ENCODE measurements at regions not wholly inside any gene's neighbourhood (a gene's known extent, or its start where the extent isn't known, plus 50 kb on each side); places are given as distances from the start of the nearest gene placed in this dataset.
"Not testable (repeated sequence)": the region's sequence is repeated elsewhere in the genome, so short reads cannot be mapped to it uniquely, and the experiment has no call there.

DNA sequence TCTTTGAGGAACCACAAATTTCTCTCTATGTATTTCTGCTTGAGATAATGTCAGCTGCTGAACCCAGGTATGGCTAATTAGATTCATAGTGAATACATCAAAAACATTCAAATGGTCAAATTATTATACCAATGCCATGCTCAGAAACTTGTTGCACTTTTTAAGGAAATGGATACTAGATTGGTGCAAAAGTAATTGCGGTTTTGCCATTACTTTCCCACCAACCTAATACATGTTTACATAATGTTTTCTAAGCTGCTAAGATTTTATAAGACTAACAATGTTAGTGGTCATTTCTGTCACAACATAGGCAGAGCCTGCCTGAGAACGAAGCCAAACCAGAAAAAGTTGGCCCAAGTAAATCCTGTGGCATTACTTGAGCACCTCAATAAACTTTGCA lies 568.2 kb upstream of the LRATD1 start:
- no peak for DNase-seq (ENCODE audit: low spot score)

DNA sequence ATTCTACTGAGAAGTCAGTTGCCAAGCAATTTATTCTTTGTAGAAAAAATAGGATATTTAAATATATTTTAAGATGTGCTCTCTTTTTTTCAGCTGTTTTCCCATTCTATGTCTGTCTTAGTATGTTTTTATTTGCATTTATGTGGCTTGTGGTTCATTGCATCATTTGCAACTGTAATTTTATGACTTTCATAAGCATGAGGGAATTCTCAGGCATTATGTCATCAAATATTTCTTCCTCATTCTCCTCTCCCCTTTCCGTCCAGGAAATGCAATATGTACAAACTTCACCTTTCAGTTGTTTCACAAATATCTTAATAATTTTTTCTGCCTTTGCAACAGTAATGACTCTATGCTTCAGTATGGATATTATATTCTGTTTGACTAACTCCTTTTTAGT lies 560.2 kb upstream of the LRATD1 start:
- no peak for DNase-seq (ENCODE audit: low spot score)

DNA sequence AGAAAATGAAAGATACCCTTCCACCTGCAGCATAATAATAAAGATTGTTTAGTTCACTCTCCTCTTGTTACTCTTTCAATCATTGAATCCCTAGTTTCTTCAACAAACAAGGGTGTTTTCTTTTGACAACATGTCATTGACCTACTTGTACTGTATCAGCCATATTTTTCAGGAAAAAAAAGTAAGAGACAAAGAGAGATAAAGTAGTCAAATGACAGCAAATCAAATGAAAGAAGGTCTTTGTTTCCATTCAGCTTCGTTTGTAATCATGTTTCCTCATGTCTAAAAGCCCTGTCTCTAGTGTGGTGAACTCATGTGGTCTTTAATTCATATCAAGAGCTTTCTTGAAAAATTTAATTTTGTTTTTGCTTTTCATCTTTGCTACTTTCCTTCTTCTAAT lies 557.8 kb upstream of the LRATD1 start:
- no peak for DNase-seq (ENCODE audit: low spot score)

DNA sequence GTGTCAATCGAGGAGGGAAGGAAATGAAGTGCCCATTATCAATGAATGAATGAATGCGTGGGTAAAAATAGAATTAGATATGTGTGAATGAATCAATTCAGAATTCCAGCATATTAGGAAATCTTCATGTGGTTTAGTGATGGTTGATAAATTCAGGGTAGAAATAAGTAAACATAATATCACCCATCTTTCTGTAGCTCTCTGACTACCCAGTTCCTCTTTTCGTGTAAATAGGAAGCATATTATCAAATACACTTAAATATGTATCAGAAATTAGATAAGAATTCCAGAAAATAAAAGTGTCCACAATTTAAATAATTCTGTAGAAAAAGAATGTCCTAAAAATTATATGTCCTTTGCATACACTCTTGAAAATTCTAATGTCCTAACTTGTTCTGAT lies 552.9 kb upstream of the LRATD1 start:
- no peak for DNase-seq (ENCODE audit: low spot score)

DNA sequence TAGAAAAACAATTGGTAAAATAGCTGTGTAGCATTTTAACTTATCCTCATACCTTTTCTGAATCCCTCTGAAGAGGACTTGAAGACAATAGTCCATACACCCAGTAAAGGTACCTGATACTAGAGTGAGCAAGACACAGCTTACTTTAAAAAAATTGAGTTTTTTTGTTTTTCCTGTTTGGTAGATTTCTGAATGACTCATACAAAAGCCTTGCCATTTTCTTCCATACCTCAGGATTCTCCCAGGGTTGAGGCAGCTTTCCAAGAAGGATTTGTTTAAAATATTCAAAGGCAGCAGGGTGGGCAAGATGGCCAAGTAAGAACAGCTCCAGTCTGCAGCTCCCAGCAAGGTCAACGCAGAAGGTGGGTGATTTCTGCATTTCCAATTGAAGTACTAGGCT lies 551.0 kb upstream of the LRATD1 start:
- DNase-seq (ENCODE audit: low spot score): no peak

DNA sequence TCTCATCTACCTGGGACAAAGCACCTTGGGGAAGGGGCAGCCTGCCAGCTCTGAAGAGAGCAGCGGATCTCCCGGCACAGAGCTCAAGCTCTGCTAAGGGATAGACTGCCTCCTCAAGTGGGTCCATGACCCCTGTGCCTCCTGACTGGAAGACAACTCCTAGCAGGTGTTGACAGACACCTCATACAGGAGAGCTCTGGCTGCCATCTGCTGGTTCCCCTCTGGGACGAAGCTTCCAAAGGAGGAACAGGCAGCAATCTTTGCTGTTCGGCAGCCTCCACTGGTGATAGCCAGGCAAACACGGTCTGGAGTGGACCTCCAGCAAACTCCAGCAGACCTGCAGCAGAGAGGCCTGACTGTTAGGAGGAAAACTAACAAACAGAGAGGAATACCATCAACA lies 549.9 kb upstream of the LRATD1 start:
- no peak for DNase-seq (ENCODE audit: low spot score)

DNA sequence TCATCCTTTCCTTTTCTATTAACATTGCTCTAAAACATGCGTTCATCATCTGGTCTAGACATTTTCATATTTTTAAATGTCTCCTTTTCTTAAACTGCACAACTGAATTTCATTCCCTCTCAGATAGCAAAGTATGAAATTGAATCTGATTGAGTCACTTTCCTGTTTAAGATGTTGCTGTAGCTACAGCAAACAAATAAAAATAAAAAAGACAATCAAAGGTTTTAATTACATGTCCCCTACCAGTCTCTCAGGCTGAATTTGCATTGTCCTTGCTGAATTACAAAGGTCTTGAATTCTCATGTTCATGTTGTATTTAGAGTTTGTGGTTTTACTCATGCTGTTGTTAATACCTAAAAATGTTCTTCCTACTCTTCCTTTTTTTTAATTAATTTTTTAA lies 537.9 kb upstream of the LRATD1 start:
- no peak for DNase-seq (ENCODE audit: low spot score)

DNA sequence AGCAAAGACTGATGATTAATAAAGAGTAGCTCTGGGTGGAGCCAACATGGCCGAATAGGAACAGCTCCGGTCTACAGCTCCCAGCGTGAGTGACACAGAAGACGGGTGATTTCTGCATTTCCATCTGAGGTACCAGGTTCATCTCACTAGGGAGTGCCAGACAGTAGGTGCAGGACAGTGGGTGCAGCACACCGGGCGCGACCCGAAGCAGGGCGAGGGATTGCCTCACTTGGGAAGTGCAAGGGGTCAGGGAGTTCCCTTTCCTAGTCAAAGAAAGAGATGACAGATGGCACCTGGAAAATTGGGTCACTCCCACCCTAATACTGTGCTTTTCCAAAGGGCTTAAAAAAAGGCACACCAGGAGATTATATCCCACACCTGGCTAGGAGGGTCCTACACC lies 533.4 kb upstream of the LRATD1 start:
- DNase-seq (ENCODE audit: low spot score): not testable (repeated sequence)

DNA sequence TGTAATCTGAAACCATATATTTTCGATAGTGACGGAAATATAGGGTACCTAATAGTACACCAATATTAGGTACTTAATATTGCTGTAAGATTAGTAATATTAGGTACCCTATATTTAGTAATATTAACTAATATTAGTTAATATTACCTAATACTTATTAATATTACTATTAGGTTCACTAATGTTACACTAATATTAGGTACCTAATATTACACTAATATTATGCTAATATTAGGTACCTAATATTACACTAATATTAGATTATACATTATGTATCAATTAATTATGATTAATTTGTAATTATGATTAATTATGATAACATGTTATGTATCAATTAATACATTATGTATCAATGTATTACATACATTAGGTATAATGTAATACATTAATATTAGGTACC lies 518.2 kb upstream of the LRATD1 start:
- DNase-seq (ENCODE audit: low spot score): no peak

DNA sequence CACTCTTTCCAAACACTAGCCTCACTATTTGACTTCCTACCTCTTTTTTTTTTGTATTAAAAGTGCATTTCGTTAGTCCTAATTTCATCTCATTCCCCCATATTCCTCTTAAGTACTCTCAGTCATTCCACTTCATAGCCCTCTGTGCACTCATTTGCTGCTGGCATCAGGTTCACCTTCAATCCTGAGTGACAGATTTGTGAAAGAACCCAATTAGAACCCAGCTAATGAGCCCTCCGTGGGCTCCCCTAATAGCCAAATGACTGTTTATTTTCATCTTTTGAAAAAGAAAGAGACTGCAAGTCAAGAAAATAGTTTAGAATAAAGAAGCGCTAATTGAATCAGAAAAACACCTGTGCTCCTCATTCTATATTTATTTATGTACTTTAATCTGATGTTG lies 512.1 kb upstream of the LRATD1 start:
- DNase-seq (ENCODE audit: low spot score): no peak

DNA sequence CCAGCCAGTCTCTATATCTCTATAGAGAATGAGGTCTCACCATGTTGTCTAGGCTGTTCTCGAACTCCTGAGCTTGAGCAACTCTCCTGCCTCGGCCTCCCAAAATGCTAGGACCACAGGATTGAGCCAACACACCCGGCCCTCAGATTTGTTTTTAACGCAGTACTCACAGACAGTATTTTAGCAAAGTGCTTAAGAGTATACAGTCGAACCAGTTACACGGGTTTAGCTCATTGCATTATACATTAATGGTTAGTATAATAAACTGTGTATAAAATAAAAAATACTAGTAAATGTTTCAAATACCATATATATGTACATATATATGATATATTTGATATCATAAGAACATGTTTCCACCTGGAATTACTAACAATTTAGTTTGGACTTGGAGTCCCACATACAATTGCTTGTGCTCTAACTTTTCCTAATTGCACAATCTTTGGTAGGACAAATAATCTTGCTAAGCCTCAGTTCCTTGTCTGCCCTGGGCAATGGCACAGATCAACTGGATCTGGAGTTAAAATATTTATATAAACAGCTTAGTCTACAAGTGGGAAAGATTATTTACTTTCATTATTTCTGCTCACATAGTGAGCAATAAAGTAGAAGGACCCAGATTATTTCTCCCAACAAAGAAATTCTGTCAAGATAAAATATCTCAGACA lies 508.9 kb upstream of the LRATD1 start:
- no peak for DNase-seq (ENCODE audit: low spot score)

DNA sequence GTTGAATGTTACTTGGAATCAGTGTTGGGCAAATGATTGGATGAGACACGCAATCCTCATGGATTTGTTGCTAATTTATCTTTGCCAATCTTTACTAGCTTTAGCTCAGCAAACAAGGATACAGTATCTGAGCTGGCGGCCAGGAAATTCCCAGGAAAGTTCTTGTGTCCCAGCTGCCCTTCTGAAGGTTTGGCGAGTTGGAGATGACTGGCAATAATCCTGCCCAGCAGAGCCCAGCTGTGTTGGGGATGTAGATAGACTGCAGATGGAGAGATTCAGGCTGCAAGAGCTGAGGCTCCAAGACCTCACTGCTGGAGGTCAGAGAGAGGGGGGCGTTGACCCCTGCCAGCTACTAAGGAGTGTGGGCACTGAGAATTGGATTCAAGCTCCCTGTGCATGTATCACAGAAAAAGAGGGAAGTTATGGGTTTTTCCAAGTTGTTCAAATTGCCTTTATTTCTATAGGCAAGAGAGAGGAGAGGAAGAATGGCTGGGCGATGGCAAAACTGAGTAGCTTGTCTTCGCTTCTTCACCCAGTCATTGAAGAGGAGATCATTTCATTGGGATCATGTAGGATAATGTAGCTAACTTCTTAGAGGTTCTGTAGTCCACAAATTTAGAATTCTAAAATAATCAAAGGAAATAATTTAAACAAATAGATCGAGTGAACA lies 506.8 kb upstream of the LRATD1 start:
- DNase-seq (ENCODE audit: low spot score): no peak

DNA sequence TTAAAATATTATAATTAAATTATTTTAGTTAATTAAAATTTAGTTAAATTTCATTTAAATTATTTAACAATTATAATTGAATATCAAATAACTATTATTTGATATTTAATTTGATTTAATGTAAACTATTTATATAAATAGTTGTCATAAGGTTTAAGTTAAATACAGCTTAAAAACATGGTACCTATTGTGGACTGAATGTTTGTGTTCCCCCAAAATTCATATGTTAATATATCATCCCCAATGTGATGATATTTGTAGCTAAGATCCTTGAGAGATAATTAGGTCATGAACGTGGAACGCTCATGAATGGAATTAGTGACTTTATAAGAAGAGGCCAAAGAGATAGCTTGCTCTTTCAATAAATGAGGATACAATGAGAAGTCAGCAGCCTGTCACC lies 505.7 kb upstream of the LRATD1 start:
- DNase-seq (ENCODE audit: low spot score): no peak

DNA sequence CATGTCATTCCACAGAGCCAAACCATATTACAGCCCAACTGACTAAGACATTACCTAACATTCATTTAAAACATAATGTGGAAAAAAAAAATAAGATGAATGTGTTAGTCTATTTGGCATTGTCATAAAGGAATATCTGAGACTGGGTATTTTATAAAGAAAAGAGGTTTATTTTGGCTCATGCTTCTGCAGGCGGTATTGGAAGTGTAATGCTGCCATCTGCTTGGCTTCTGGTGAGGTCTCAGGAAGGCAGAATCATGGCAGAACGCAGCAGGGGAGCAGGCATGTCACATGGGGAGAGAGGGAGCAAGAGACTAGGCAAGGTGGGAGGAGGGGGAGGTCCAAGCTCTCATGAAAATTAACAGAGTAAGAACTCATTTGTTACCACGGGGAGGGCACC lies 504.8 kb upstream of the LRATD1 start:
- no peak for DNase-seq (ENCODE audit: low spot score)

DNA sequence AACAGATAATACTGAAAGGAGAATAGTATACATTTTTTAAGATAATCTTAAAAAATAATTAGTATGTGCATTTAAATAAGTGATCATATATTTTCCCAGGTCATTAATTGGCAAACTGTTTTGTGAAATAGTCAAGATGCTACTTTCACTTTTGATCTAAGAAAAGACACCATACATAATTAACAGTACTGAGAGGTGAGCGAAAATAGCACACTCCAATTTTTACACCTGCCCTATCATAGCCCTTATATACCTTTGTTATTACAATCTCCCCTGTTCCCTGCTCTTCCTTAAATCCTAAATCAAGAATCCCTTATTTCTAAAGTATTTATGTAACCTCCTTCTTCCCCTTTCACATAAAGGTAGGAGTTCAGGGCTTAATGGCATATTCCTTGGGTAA lies 500.1 kb upstream of the LRATD1 start:
- DNase-seq (ENCODE audit: low spot score): no peak

DNA sequence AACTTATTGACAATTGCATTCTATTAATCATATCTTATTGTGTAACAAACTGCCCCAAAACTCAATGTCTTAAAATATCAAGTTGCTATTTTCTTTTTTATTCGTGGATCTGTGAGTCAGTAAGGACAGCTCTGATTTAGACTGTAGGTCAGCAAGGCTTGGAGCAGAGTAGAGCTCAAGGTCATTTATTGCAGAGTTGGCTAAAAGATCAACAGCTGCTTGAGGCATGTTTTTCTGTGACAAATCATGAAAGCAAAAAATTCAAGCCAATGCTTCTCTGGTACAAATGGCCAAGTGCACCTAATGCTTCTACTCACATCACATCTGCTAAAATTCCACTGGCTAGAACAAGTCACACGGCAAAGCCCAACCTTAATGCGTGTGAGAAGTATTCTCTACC lies 497.7 kb upstream of the LRATD1 start:
- no peak for DNase-seq (ENCODE audit: low spot score)

DNA sequence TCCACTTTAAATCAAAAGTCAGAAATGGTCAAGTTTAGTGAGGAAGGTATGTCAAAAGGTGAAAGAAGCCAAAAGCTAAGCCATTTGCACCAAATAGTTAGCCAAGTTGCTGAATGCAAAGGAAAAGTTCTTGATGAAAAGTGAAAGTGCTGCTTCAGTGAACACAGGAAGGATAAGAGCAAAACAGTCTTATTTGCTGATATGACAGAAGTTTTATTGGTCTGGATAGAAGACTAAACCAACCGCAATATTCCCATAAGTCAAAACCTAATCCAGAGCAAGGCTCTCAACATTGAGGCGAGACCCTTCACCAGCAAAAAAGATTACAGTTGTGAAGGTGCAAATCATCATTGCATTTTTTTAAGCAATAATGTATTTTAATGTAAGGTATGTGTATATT lies 496.5 kb upstream of the LRATD1 start:
- DNase-seq (ENCODE audit: low spot score): no peak

DNA sequence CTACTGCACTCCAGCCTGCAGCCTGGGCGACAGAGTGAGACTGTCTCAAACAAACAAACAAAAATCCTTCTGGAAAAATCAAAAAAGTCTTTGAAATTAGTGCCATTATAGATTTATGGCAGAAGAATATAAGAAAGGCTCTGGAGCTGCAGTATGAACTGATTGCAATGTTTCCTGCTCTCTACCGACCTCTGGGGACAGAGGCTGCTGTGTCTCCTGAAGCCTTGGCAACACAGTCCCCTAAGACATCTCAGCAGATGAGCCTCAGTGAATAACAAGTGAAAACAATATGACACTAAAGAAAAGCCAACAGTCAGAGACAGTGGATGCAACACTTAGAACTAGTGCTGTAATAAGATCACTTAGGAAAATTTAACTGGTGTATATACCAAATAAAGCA lies 494.9 kb upstream of the LRATD1 start:
- no peak for DNase-seq (ENCODE audit: low spot score)

DNA sequence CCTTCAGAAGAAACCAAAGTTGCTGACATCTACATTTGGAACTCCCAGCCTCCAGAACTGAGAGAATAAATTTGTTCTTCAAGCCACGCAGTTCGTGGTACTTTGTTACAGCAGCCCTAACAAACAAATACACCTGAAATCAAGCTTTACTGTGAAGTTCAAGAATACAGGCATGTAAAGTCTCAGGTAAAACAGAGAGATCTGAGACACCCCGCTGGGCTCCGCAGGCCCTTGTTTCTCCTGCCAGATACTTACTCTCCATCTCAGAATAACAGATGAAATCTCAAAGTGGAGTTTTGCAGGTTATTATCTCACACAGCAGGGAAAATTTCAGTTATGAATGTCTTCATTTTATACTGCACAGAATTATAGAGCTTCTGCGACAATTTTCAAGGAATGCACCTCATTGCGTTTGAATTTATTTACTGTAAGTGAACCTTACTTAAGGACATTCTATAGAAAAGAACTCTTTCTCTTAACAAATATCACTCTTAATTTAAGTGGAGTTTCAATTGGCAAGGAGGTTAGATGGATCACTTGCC lies 492.4 kb upstream of the LRATD1 start:
- no peak for DNase-seq (ENCODE audit: low spot score)

DNA sequence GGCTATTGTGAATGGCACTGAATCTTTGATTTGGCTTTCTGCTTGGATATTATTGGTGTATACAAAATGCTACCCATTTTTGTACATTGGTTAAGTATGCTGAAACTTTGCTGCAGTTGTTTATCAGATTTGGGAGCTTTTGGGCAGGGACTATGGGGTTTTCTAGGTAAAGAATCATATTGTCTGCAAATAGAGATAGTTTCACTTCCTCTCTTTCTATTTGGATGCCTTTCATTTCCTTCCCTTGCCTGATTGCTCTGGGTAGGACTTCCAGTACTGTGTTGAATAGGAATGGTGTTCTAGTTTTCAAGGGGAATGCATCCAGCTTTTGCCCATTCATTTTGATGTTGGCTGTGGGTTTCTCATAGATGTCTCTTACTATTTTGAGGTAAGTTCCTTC lies 489.1 kb upstream of the LRATD1 start:
- DNase-seq (ENCODE audit: low spot score): no peak

DNA sequence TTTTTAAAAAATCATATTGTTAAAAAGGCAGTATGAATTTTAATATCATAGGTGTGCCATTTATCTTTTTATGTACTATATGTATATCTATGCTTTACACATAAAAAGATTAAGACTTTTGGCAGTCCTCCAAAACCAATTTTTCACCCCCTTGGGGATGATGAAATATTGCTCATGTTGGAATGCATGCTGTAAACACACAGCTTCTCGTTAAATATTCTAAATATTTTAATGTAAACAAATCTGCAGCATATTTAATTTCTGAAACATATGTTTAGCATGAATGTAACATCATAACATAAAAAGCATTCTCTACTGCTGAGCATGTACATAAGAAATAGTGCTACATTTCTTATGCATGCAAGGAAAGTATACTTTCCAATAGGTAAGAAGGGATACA lies 484.3 kb upstream of the LRATD1 start:
- DNase-seq (ENCODE audit: low spot score): no peak

DNA sequence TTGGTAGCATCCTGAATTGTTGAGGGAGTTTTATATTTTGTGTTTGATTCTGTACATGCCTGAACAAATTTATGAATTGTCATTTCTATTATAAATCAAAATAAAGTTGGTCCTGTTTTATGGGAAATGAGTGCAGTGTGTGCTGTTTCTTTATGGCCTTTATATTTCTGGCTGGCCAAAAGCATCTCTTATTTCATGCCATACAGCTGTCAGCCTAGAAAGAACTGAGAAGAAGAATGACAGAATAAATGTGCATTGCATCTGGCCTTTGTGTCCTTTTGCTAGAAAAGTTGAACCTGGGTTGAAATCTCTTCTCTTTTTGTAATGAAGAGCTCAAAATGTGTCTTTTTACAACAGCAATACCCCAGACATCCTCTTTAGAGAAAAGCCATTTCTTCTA lies 474.7 kb upstream of the LRATD1 start:
- DNase-seq (ENCODE audit: low spot score): no peak

DNA sequence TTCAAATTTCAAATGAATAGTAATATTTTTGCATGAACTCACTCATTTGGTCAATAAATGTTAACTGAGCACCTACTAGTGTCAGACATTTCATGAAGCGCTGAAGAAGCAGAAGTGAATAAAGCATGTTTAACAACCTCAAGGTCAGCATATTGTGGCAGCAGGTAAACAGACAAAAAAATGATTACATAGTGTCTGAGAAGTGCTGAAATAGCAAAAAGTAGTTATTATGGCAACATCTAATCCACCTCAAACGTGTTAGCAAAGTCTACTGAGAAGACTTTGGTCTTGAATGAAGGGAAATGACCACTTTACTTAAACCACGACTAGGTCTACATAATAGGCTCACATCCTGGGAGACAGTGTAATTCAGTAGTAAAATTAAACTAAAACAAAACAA lies 452.2 kb upstream of the LRATD1 start:
- no peak for DNase-seq (ENCODE audit: low spot score)

Data from GM03348 (cell line).